ENCODE measurements at regions not wholly inside any gene's neighbourhood (a gene's known extent, or its start where the extent isn't known, plus 50 kb on each side); places are given as distances from the start of the nearest gene placed in this dataset.
"Not testable (repeated sequence)": the region's sequence is repeated elsewhere in the genome, so short reads cannot be mapped to it uniquely, and the experiment has no call there.

DNA sequence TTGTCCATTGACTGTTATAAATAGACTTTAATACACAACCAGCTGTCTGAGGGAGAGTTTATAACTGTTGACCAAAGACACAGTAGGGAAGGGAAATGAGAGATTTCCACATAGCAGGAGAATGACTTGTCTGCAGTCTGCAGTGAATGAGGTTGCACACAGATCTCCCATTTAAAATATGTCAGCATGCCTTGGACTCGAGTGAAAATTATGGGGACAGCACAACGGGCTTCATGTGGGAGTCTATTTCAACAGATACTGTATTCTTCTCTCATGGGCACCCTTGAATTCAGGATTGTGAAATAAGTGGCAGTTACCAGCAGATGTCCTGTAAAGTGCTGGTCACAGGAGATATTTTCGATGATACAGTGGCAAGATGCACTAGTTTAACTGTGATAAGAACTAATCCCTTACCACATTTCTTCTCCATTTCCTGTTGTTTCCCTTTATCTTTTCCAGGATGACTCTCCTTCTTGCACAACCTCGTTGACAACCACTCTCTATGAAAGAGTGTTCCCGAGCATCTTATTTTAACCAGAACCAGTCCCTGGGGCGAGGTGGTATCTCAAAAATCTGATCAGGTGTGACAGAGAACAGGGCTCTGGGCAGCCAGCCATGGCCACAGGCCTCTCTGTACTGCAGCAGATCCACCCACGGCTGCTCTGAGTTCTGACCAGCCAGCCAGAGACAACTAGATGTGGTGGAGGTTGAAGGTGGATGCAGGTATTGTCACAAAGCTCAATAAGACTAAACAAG is 51.5 kb upstream of the MAP3K1 start:
- no peak for DNase-seq (ENCODE audit: insufficient read length)
- FAIRE-seq, result no peak

DNA sequence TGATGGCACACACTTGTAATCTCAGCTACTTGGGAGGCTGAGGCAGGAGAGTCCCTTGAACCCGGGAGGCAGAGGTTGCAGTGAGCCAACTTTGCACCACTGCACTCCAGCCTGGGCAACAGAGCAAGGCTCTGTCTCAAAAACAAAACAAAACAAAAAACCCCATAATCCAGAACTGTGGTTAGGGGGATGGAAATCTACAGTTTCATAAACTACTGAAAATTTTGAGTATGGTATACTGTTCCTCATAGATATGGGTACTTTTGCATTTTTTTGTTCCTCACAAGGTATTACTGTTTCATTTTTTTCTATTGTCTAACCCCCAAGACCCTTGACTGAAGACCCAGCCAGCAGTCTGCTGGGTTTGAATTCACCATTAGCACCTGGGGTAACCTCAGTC is 52.2 kb upstream of the MAP3K1 start:
- no peak for DNase-seq (ENCODE audit: insufficient read length)
- TF ChIP-seq POLR2A (IDR thresholded peaks at IDR 0.05; ENCODE audit: low read depth, low read length) (no peak), TAF1 (IDR thresholded peaks at IDR 0.05; ENCODE audit: borderline replicate concordance, low read depth, low read length) (no peak), POLR2AphosphoS5 (IDR thresholded peaks at IDR 0.05; ENCODE audit: low read depth, low read length) (no peak)

More for the DNA sequence above, 51.5 kb upstream of the MAP3K1 start:
- no peak for TF ChIP-seq POLR2AphosphoS5 (IDR thresholded peaks at IDR 0.05; ENCODE audit: low read depth, low read length)
- TF ChIP-seq TAF1 (IDR thresholded peaks at IDR 0.05; ENCODE audit: borderline replicate concordance, low read depth, low read length), result no peak
- no peak for TF ChIP-seq POLR2A (IDR thresholded peaks at IDR 0.05; ENCODE audit: low read depth, low read length)

DNA sequence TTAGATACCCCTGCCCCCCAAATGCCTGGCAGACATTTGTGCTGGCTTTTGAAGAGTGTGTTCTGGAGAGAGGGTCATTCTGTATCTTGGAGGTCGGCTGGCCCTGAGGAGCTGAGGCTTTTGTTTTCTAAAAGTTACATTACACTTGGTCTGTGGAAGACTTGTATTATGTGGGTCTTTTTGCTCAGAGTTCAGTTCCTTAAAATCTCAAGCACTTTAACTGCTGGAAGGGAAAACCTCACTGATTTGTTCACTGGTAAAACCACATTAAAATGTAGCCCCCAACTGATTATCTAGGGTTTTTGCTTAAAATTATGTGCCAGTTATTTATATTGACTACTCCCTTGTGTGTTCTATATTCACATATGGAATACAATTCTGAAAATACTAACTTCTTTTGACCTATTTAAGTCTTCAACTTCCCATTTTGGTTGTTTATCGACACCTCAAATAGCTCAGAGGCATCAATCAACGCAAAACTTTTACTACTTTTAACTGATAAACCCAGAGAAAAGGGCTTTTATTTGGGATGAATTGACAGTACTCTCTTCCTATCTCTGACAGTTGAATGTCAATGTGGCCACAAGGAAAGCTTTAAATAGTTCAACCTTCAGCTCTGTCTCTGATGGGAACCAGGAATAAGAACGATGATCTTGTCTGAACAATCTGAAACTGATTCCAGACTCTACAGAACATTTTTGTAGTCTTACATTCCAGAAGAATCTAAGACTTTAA is 54.0 kb upstream of the MAP3K1 start:
- TF ChIP-seq TAF1 (IDR thresholded peaks at IDR 0.05; ENCODE audit: borderline replicate concordance, low read depth, low read length) (no peak), POLR2A (IDR thresholded peaks at IDR 0.05; ENCODE audit: low read depth, low read length) (no peak), POLR2AphosphoS5 (IDR thresholded peaks at IDR 0.05; ENCODE audit: low read depth, low read length) (no peak)
- FAIRE-seq (no peak), DNase-seq (ENCODE audit: insufficient read length) (no peak)

More for the DNA sequence above, 52.2 kb upstream of the MAP3K1 start:
- FAIRE-seq, result no peak

DNA sequence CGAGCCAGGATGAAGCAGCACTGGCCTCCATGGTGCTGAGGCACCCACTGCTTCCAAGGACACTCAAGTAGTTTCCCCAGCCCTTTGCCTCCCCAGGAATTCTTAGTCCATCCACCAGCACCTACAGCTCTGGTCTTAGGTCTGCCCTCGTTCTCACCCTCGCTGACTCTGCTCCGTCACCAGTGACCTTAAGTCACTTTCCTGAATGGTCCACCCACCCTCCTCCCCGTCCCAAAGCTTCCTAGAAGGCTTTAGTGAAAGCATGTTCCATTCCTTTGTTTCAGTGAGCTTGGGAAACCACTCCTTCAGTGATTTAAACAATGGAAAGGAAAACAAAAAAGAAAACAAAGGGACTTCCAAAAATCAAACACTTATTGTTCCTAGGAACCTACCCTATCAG is 54.6 kb upstream of the MAP3K1 start:
- no peak for FAIRE-seq

DNA sequence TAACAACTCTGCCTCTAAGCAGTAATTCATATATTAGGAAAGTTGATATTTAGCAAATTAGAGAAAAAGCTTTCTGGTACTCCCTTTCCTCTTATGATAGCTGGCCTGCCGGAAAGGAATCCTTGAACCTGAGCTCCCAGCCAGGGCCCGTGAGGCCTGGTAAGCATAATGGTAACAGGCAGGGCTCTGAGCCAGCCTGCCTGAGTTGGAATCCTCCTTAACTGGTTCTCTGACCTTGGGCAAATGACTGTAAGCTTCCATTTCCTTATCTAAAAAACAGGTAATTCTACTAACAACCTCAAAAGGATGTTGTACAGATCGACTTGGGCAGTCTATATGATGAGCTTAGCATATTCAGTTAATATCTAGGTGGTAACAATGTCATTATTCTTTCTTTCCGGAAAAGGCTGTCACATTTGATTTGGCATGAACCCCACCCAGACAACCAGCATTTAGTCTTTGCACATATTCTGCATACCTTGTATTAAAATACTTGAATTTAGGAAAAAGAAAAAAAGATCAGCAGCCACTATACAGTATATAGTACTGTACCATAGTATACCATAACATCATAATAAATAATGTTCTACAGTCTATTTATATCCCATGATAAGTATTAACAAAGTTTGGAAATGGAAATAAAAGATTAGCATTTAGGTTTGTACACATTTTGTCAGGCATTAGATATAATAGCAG is 55.7 kb upstream of the MAP3K1 start:
- DNase-seq (ENCODE audit: insufficient read length), result no peak
- FAIRE-seq, result no peak
- TF ChIP-seq POLR2A (IDR thresholded peaks at IDR 0.05; ENCODE audit: low read depth, low read length) (no peak), TAF1 (IDR thresholded peaks at IDR 0.05; ENCODE audit: borderline replicate concordance, low read depth, low read length) (no peak), POLR2AphosphoS5 (IDR thresholded peaks at IDR 0.05; ENCODE audit: low read depth, low read length) (no peak)

More for the DNA sequence above, 54.6 kb upstream of the MAP3K1 start:
- no peak for DNase-seq (ENCODE audit: insufficient read length)
- no peak for TF ChIP-seq POLR2AphosphoS5 (IDR thresholded peaks at IDR 0.05; ENCODE audit: low read depth, low read length)
- TF ChIP-seq POLR2A (IDR thresholded peaks at IDR 0.05; ENCODE audit: low read depth, low read length), result no peak
- no peak for TF ChIP-seq TAF1 (IDR thresholded peaks at IDR 0.05; ENCODE audit: borderline replicate concordance, low read depth, low read length)

DNA sequence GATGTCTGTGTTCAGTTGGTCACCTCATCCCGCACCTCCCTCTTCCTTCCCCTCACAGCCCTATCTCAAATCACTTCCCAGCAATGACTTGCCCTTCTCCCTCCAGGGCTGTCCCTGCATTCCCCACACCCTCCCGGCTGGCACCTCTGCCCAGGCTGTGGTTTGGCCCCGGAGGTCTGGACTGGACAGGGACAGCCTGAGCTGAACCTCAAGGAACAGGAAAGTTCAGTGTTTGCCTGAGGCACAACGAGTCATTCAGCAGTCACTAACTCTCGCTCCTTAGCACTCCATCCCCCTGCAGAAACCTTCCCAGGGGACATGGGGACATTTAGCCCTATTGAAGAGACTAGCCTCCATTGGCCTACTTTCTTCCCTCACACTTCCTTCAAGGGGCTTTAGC is 58.3 kb upstream of the MAP3K1 start:
- FAIRE-seq (no peak), DNase-seq (ENCODE audit: insufficient read length) (no peak)
- TF ChIP-seq TAF1 (IDR thresholded peaks at IDR 0.05; ENCODE audit: borderline replicate concordance, low read depth, low read length), result no peak
- TF ChIP-seq POLR2AphosphoS5 (IDR thresholded peaks at IDR 0.05; ENCODE audit: low read depth, low read length), result no peak
- no peak for TF ChIP-seq POLR2A (IDR thresholded peaks at IDR 0.05; ENCODE audit: low read depth, low read length)

DNA sequence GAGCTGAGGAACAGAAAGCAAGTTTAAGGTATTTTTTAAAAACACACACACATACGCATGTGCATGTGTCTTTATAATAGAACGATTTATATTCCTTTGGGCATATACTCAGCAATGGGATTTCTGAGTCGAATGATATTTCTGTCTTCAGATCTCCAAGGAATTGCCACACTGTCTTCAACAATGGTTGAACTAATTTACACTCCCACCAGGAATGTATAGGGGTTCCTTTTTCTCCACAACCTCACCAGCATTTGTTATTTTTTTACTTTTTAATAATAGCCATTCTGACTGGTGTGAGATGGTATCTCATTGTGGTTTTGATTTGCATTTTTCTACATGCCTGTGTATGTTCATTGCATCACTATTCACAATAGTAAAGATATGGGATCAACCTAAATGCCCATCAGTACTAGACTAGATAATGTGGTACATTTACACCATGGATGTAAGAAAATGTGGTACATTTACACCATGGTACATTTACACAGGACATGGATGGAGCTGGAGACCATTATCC is 60.3 kb upstream of the MAP3K1 start:
- TF ChIP-seq POLR2A (IDR thresholded peaks at IDR 0.05; ENCODE audit: low read depth, low read length) (no peak), TAF1 (IDR thresholded peaks at IDR 0.05; ENCODE audit: borderline replicate concordance, low read depth, low read length) (no peak), POLR2AphosphoS5 (IDR thresholded peaks at IDR 0.05; ENCODE audit: low read depth, low read length) (no peak)
- DNase-seq (ENCODE audit: insufficient read length) (no peak), FAIRE-seq (no peak)

DNA sequence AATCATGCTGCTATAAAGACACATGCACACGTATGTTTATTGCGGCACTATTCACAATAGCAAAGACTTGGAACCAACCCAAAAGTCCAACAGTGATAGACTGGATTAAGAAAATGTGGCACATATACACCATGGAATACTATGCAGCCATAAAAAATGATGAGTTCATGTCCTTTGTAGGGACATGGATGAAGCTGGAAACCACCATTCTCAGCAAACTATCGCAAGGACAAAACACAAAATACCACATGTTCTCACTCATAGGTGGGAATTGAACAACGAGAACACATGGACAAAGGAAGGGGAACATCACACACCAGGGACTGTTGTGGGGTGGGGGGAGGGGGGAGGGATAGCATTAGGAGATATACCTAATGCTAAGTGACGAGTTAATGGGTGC is 61.8 kb upstream of the MAP3K1 start:
- FAIRE-seq; DNase-seq (ENCODE audit: insufficient read length): not testable (repeated sequence)

DNA sequence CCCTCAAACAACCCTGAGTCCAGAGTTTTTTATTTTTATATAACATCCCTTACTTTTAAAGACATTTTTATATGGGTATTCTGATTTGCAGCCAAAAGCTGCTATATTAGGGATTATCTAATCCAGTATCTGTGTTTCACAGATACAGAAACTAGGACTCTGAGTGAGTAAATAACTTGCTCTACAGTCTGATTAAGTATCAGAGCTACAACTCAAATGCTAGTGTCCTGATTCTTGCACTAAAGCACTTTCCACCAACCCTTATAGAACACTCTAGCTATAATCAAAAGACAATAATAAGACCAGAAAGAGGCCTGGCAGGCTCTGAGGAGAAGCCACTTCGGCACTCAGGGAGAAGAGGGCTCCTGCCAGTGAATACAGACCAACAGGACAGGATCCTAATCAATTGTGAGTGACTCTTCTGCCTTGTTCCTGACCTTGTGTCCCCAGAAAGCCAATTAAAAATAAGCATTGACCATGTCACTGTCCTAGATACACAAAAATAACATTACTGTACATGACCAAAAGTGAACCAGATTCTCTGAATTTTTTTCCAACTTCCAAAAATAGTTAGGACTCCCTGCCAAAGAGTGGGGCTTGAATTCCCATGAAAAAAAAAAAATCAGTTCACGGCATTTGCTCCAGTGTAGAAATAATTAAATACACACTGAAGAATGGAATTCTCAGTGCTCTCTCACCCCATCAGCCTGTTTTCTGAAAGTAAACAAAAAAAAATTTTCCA is 63.6 kb upstream of the MAP3K1 start:
- DNase-seq (ENCODE audit: insufficient read length) (no peak), FAIRE-seq (no peak)
- TF ChIP-seq POLR2A (IDR thresholded peaks at IDR 0.05; ENCODE audit: low read depth, low read length) (no peak), POLR2AphosphoS5 (IDR thresholded peaks at IDR 0.05; ENCODE audit: low read depth, low read length) (no peak)

DNA sequence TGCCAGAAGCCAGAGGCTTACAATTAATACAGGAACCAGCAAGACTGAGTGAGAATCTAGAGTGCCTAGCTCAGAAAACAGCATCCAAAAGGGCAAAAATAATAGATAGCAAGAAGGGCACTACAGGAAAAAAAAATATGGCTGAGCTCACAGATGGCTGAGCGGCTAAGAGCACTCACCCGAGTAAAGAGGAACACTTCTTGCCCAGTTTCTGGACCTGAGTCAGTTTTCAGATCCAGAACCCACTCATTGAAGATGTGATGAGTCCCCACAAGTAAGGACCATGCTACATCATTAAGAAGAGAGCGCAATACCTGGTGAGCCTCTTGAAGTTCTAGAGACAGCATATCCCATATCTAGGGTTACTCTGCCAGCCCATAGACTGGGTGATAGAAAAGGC is 65.5 kb upstream of the MAP3K1 start:
- no peak for DNase-seq (ENCODE audit: insufficient read length)
- no peak for FAIRE-seq
- TF ChIP-seq POLR2AphosphoS5 (IDR thresholded peaks at IDR 0.05; ENCODE audit: low read depth, low read length), result no peak
- TF ChIP-seq TAF1 (IDR thresholded peaks at IDR 0.05; ENCODE audit: borderline replicate concordance, low read depth, low read length), result no peak
- no peak for TF ChIP-seq POLR2A (IDR thresholded peaks at IDR 0.05; ENCODE audit: low read depth, low read length)
